ENCODE measurements at regions not wholly inside any gene's neighbourhood (a gene's known extent, or its start where the extent isn't known, plus 50 kb on each side); places are given as distances from the start of the nearest gene placed in this dataset.

- Histone ChIP-seq H3K4me3 (no peak overlapping the region), H3K27me3 (replicated peaks; ENCODE audit: insufficient read depth) (no peaks in the 10 kb centered on the region), H3K4me1 (ENCODE audit: control insufficient read depth in 1 of 2, low read depth in 2 of 2) (no peaks in the 10 kb centered on the region), H3K9me3 (no peaks in the 10 kb centered on the region), H3K36me3 (no peaks in the 10 kb centered on the region), H3K27ac (no peak overlapping the region)
- ATAC-seq (ENCODE audit: insufficient number of reproducible peaks, low FRiP score, low read depth) (no peak), DNase-seq (ENCODE audit: low spot score) (no peak)
- TF ChIP-seq, protein P1, sequence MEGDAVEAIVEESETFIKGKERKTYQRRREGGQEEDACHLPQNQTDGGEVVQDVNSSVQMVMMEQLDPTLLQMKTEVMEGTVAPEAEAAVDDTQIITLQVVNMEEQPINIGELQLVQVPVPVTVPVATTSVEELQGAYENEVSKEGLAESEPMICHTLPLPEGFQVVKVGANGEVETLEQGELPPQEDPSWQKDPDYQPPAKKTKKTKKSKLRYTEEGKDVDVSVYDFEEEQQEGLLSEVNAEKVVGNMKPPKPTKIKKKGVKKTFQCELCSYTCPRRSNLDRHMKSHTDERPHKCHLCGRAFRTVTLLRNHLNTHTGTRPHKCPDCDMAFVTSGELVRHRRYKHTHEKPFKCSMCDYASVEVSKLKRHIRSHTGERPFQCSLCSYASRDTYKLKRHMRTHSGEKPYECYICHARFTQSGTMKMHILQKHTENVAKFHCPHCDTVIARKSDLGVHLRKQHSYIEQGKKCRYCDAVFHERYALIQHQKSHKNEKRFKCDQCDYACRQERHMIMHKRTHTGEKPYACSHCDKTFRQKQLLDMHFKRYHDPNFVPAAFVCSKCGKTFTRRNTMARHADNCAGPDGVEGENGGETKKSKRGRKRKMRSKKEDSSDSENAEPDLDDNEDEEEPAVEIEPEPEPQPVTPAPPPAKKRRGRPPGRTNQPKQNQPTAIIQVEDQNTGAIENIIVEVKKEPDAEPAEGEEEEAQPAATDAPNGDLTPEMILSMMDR (IDR thresholded peaks at IDR 0.05), result no peak
Measured at GRCh38 chr14:73800970-73801515, 50.6 kb upstream of the PTGR2 start.

- H3K36me3 ChIP-seq, result no peaks in the 10 kb centered on the region
- H3K4me3 ChIP-seq, result no peak overlapping the region
- no peaks in the 10 kb centered on the region for H3K9me3 ChIP-seq
- ATAC-seq (ENCODE audit: insufficient number of reproducible peaks, low FRiP score, low read depth), result no peak
- TF ChIP-seq, protein P1 (IDR thresholded peaks at IDR 0.05), result no peak
- H3K4me1 ChIP-seq (ENCODE audit: control insufficient read depth in 1 of 2, low read depth in 2 of 2), result peaks cover 12 to 14% of the 10 kb centered on the region in 2 donors
- H3K27me3 ChIP-seq (replicated peaks; ENCODE audit: insufficient read depth), result no peaks in the 10 kb centered on the region
- no peak for DNase-seq (ENCODE audit: low spot score)
- H3K27ac ChIP-seq, result no peak overlapping the region
Measured at GRCh38 chr14:73797543-73798265, 53.9 kb upstream of the PTGR2 start.

- Histone ChIP-seq H3K9me3 (no peaks in the 10 kb centered on the region), H3K27me3 (replicated peaks; ENCODE audit: insufficient read depth) (no peaks in the 10 kb centered on the region), H3K36me3 (no peaks in the 10 kb centered on the region), H3K27ac (no peak overlapping the region), H3K4me1 (ENCODE audit: control insufficient read depth in 1 of 2, low read depth in 2 of 2) (peaks cover 12 to 14% of the 10 kb centered on the region in 2 donors), H3K4me3 (no peak overlapping the region)
- no peak for ATAC-seq (ENCODE audit: insufficient number of reproducible peaks, low FRiP score, low read depth)
- DNase-seq (ENCODE audit: low spot score), result no peak
- TF ChIP-seq, protein P1 (IDR thresholded peaks at IDR 0.05), result no peak
Measured at GRCh38 chr14:73796893-73797542, 54.6 kb upstream of the PTGR2 start.

GRCh38 chr14:73796415-73796814 lies 55.2 kb upstream of the PTGR2 start:
- no peak overlapping the region for H3K4me3 ChIP-seq
- TF ChIP-seq, protein P1 (IDR thresholded peaks at IDR 0.05), result no peak
- H3K9me3 ChIP-seq, result no peaks in the 10 kb centered on the region
- peaks cover 12 to 14% of the 10 kb centered on the region in 2 donors for H3K4me1 ChIP-seq (ENCODE audit: control insufficient read depth in 1 of 2, low read depth in 2 of 2)
- H3K27me3 ChIP-seq (replicated peaks; ENCODE audit: insufficient read depth), result no peaks in the 10 kb centered on the region
- no peak overlapping the region for H3K27ac ChIP-seq
- H3K36me3 ChIP-seq, result no peaks in the 10 kb centered on the region
- no peak for ATAC-seq (ENCODE audit: insufficient number of reproducible peaks, low FRiP score, low read depth)
- no peak for DNase-seq (ENCODE audit: low spot score)

- no peaks in the 10 kb centered on the region for H3K36me3 ChIP-seq
- TF ChIP-seq, protein P1 (IDR thresholded peaks at IDR 0.05), result no peak
- no peaks in the 10 kb centered on the region for H3K9me3 ChIP-seq
- H3K4me3 ChIP-seq, result no peak overlapping the region
- no peak for DNase-seq (ENCODE audit: low spot score)
- H3K27me3 ChIP-seq (replicated peaks; ENCODE audit: insufficient read depth), result no peaks in the 10 kb centered on the region
- peaks cover 12 to 16% of the 10 kb centered on the region in 2 donors for H3K4me1 ChIP-seq (ENCODE audit: control insufficient read depth in 1 of 2, low read depth in 2 of 2)
- no peak for ATAC-seq (ENCODE audit: insufficient number of reproducible peaks, low FRiP score, low read depth)
- no peak overlapping the region for H3K27ac ChIP-seq
Measured at GRCh38 chr14:73795974-73796373, 55.7 kb upstream of the PTGR2 start.

Data from thoracic aorta (tissue), 2 donors.